ENCODE measurements at regions not wholly inside any gene's neighbourhood (a gene's known extent, or its start where the extent isn't known, plus 50 kb on each side); places are given as distances from the start of the nearest gene placed in this dataset.

- TF ChIP-seq CTCF (IDR thresholded peaks at IDR 0.05) (no peak), CBFB (CRISPR knock-in tag; IDR thresholded peaks at IDR 0.05; ENCODE audit: low read depth) (no peak)
Measured at GRCh38 chr3:22959593-22959992, 243.5 kb upstream of the UBE2E2 start.

All from WTC11 (cell line).